DOHH2 (cell line): ENCODE measurements at regions not wholly inside any gene's neighbourhood (a gene's known extent, or its start where the extent isn't known, plus 50 kb on each side); places are given as distances from the start of the nearest gene placed in this dataset.
"Not testable (repeated sequence)": the region's sequence is repeated elsewhere in the genome, so short reads cannot be mapped to it uniquely, and the experiment has no call there.

Source experiments
- H3F3A ChIP-seq: fragments of 200-600 bp; sonication (generic), shearing (Covaris generic); 2 replicates; pipeline ENCODE4 v1.6.0; 2016; ENCODE audit warnings: antibody characterized with exemption, mild to moderate bottlenecking; ENCODE audit not compliant: control insufficient read depth, insufficient read depth
- H3K27ac ChIP-seq: fragments of 200-600 bp; sonication (generic); 2 replicates; pipeline ENCODE4 v1.5.1; 2014; ENCODE audit warnings: low read depth, mild to moderate bottlenecking, low read length, moderate library complexity
- H3K27me3 ChIP-seq: fragments of 200-600 bp; sonication (generic); 2 replicates; pipeline ENCODE4 v1.6.1; 2014; ENCODE audit warnings: mild to moderate bottlenecking, low read length, mixed read lengths; ENCODE audit not compliant: control insufficient read depth
- H3K36me3 ChIP-seq: fragments of 200-600 bp; sonication (generic); 2 replicates; pipeline ENCODE4 v1.6.1; 2014; ENCODE audit warnings: mild to moderate bottlenecking, low read length, moderate library complexity, mixed read lengths; ENCODE audit not compliant: control insufficient read depth
- H3K4me1 ChIP-seq: fragments of 200-600 bp; sonication (generic); 2 replicates; pipeline ENCODE4 v1.6.1; 2014; ENCODE audit warnings: mild to moderate bottlenecking, low read length, mixed read lengths; ENCODE audit not compliant: control insufficient read depth
- H3K4me2 ChIP-seq: fragments of 200-600 bp; sonication (generic); 2 replicates; pipeline ENCODE4 v1.6.0; 2014; ENCODE audit warnings: mild to moderate bottlenecking, low read length, moderate library complexity
- H3K4me3 ChIP-seq: fragments of 200-600 bp; sonication (generic); 2 replicates; pipeline ENCODE4 v1.5.1; 2014; ENCODE audit warnings: mild to moderate bottlenecking, low read length, mixed read lengths
- H3K79me2 ChIP-seq: fragments of 200-600 bp; sonication (generic); 2 replicates; pipeline ENCODE4 v1.6.1; 2014; ENCODE audit warnings: mild to moderate bottlenecking, low read length, mixed read lengths; ENCODE audit not compliant: control insufficient read depth
- H3K9me2 ChIP-seq: fragments of 200-600 bp; sonication (generic); replicated peaks from 2 replicates; pipeline ENCODE4 v1.6.1; 2014; ENCODE audit warnings: mild to moderate bottlenecking, low read length, mixed read lengths; ENCODE audit not compliant: control insufficient read depth
- H3K9me3 ChIP-seq: fragments of 200-600 bp; sonication (generic); 2 replicates; pipeline ENCODE4 v1.6.1; 2014; ENCODE audit warnings: antibody characterized with exemption, low read length, mixed read lengths; ENCODE audit not compliant: control insufficient read depth, insufficient read depth
- H4K20me1 ChIP-seq: fragments of 200-600 bp; sonication (generic); 2 replicates; pipeline ENCODE4 v1.6.0; 2014; ENCODE audit warnings: low read depth, mild to moderate bottlenecking, antibody characterized with exemption, low read length, moderate library complexity; ENCODE audit not compliant: control insufficient read depth, insufficient read depth
- EZH2phosphoT487 ChIP-seq: fragments of 200-600 bp; sonication (generic); IDR thresholded peaks from 2 replicates; pipeline ENCODE4 v1.6.1; 2017; ENCODE audit warnings: borderline replicate concordance, mild to moderate bottlenecking, antibody characterized with exemption, low read length, moderate library complexity, mixed read lengths
- TF ChIP-seq, protein P1 (sequence below): fragments of 200-600 bp; sonication (generic); IDR thresholded peaks from one replicate; pipeline ENCODE4 v1.5.1; 2014; ENCODE audit warnings: antibody characterized with exemption, mild to moderate bottlenecking, low read depth, low read length; ENCODE audit not compliant: poor library complexity, severe bottlenecking

- no peaks in the 10 kb centered on the region for H3K36me3 ChIP-seq
- no peaks in the 10 kb centered on the region for H3K9me3 ChIP-seq
- no peak overlapping the region for H3K4me3 ChIP-seq
- TF ChIP-seq, protein P1, sequence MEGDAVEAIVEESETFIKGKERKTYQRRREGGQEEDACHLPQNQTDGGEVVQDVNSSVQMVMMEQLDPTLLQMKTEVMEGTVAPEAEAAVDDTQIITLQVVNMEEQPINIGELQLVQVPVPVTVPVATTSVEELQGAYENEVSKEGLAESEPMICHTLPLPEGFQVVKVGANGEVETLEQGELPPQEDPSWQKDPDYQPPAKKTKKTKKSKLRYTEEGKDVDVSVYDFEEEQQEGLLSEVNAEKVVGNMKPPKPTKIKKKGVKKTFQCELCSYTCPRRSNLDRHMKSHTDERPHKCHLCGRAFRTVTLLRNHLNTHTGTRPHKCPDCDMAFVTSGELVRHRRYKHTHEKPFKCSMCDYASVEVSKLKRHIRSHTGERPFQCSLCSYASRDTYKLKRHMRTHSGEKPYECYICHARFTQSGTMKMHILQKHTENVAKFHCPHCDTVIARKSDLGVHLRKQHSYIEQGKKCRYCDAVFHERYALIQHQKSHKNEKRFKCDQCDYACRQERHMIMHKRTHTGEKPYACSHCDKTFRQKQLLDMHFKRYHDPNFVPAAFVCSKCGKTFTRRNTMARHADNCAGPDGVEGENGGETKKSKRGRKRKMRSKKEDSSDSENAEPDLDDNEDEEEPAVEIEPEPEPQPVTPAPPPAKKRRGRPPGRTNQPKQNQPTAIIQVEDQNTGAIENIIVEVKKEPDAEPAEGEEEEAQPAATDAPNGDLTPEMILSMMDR = no peak
- no peak for TF ChIP-seq EZH2phosphoT487
- no peaks in the 10 kb centered on the region for H3K4me1 ChIP-seq
- H3K27ac ChIP-seq = no peak overlapping the region
- H4K20me1 ChIP-seq = no peaks in the 10 kb centered on the region
- no peaks in the 10 kb centered on the region for H3K27me3 ChIP-seq
- no peaks in the 10 kb centered on the region for H3K9me2 ChIP-seq
- no peaks in the 10 kb centered on the region for H3K79me2 ChIP-seq
- H3F3A ChIP-seq = no peaks in the 10 kb centered on the region
- no peak overlapping the region for H3K4me2 ChIP-seq
Observed at GRCh38 chr4:134915355-134915754, 713.8 kb upstream of the PABPC4L start.

DNA sequence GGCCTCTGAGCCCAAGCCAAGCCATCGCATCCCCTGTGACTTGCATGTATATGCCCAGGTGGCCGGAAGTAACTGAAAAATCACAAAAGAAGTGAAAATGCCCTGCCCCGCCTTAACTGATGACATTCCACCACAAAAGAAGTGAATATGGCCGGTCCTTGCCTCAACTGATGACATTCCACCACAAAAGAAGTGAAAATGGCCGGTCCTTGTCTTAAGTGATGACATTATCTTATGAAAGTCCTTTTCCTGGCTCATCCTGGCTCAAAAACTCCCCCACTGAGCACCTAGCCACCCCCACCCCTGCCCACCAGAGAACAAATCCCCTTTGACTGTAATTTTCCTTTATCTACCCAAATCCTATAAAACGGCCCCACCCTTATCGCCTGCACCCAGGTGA lies 712.7 kb upstream of the PABPC4L start:
- not testable (repeated sequence) for H3K36me3 ChIP-seq, H3K9me3 ChIP-seq, H3F3A ChIP-seq, H3K4me3 ChIP-seq, H3K9me2 ChIP-seq, H3K27me3 ChIP-seq, H3K79me2 ChIP-seq, H3K4me2 ChIP-seq, H3K27ac ChIP-seq, H4K20me1 ChIP-seq, H3K4me1 ChIP-seq

GRCh38 chr4:134911941-134912340 lies 710.4 kb upstream of the PABPC4L start:
- no peaks in the 10 kb centered on the region for H3K36me3 ChIP-seq
- no peaks in the 10 kb centered on the region for H3F3A ChIP-seq
- no peaks in the 10 kb centered on the region for H3K4me1 ChIP-seq
- no peaks in the 10 kb centered on the region for H3K9me3 ChIP-seq
- H3K79me2 ChIP-seq = no peaks in the 10 kb centered on the region
- H4K20me1 ChIP-seq = no peaks in the 10 kb centered on the region
- no peaks in the 10 kb centered on the region for H3K9me2 ChIP-seq
- TF ChIP-seq, protein P1 = no peak
- TF ChIP-seq EZH2phosphoT487 = no peak
- no peak overlapping the region for H3K27ac ChIP-seq
- H3K4me2 ChIP-seq = no peak overlapping the region
- H3K27me3 ChIP-seq = no peaks in the 10 kb centered on the region
- no peak overlapping the region for H3K4me3 ChIP-seq

DNA sequence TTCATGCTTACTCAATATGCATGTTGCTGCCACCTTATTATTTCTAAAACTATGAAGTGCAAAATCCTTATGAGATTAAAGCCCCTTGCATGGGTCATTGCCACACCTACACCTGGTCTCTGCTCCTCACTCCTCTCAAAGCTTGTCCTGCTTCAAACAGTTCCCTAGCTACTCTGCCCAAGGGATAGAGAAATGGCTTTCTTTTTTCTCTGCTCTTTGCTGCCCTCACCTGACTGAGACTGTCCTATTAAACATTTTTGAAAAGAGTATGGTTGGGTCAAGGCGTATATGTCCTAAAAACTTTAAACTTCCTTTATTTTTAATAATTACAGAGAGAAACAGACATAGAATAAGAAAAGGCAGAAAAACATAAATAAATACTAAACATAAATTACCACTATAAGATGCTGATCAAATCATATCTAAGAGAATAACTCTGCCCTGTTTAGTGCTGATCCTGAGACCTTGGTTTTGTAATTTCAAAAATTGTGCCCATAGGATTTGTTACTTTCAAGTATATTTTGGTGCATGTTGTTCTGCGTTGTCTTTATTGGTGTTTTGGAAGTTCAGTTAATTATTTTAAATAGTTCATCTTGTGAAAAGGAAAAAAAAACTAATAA lies 704.9 kb upstream of the PABPC4L start:
- Histone ChIP-seq H3K4me2 (no peak overlapping the region), H3K4me3 (no peak overlapping the region), H3K36me3 (no peaks in the 10 kb centered on the region), H3K4me1 (no peaks in the 10 kb centered on the region), H4K20me1 (no peaks in the 10 kb centered on the region), H3K27ac (no peak overlapping the region), H3K9me2 (no peaks in the 10 kb centered on the region), H3K79me2 (no peaks in the 10 kb centered on the region), H3K9me3 (no peaks in the 10 kb centered on the region), H3K27me3 (no peaks in the 10 kb centered on the region), H3F3A (no peaks in the 10 kb centered on the region)
- no peak for TF ChIP-seq EZH2phosphoT487
- TF ChIP-seq, protein P1 = no peak
